HL-60 (cell line): ENCODE measurements at regions not wholly inside any gene's neighbourhood (a gene's known extent, or its start where the extent isn't known, plus 50 kb on each side); places are given as distances from the start of the nearest gene placed in this dataset.

Experiments
- DNase-seq, 2 experiments: peaks; one replicate each; pipeline ENCODE4 v3.0.0-alpha.2; 2010 to 2020; ENCODE audit warnings: low read depth in 1 of 2, low spot score in 1 of 2
- H3K27ac ChIP-seq: fragments of 250-450 bp; sonication (Bioruptor Pico); replicated peaks from 2 replicates; pipeline ENCODE4 v1.5.1; 2020; ENCODE audit warnings: mild to moderate bottlenecking, moderate library complexity
- H3K27me3 ChIP-seq: fragments of 250-450 bp; sonication (Bioruptor Pico); 2 replicates; pipeline ENCODE4 v1.5.1; 2021; ENCODE audit warnings: mild to moderate bottlenecking, moderate library complexity; ENCODE audit not compliant: insufficient read depth, poor library complexity, severe bottlenecking
- H3K4me3 ChIP-seq: replicated peaks from 2 replicates; pipeline ENCODE4 v1.5.1; 2011; ENCODE audit warnings: mild to moderate bottlenecking, control low read depth, low read length; ENCODE audit not compliant: insufficient read depth
- GABPA ChIP-seq: IDR thresholded peaks from 2 replicates; pipeline ENCODE4 v1.6.1; 2012; ENCODE audit warnings: low read depth
- POLR2AphosphoS5 ChIP-seq: IDR thresholded peaks from 2 replicates; pipeline ENCODE4 v1.6.1; 2012; ENCODE audit warnings: low read depth
- SPI1 ChIP-seq: IDR thresholded peaks from 2 replicates; pipeline ENCODE4 v1.6.1; 2012; ENCODE audit warnings: low read depth, mild to moderate bottlenecking, borderline replicate concordance
- TF ChIP-seq, protein P1 (sequence below): IDR thresholded peaks from one replicate; pipeline ENCODE4 v1.5.1; 2011; ENCODE audit warnings: low read length, control low read depth, inconsistent platforms; ENCODE audit not compliant: insufficient read depth
- TF ChIP-seq, protein P2 (sequence below): IDR thresholded peaks from 2 replicates; pipeline ENCODE4 v1.6.1; 2012; ENCODE audit warnings: low read depth; ENCODE audit not compliant: insufficient replicate concordance

DNA sequence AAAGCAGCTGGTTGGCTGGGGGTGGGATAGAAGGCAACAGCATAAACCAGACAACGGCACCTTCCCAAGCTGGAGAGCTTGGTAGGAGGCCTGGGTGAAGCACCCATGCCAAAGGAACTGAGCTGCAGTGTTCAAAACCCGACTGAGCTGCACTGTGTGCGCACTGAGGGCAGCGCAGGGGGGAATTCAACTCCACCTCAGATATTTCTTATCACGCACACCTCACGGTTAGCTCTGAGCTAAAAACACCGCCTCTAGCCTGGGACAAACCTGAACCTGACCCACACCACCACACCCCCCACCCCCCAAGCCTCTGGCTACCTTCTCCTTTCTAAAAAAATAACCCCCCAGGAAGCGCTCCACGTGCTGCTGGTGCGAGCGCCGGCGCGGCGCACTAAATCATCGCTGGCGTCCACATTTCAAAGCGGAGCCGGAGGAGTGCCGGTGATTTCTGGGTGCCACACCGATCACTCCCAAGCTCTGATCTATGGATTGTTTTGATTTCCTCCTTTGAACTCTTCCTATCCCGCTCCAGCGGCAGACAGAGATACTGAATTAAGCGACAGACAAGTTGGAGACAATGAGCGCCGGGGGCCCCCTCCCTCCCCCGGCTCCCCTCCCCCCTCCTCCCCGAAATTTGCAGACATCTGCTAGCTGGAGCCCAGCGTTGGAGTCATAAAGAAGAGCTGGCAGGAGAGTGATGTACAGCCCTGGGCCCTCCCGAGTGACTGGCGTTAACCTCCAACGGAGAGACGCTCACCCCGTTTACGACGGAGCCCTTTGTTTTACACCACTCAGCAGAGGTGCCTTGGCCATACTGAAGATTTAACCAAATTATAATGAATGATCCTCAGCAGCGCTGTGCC, 85.0 kb downstream of the NOG start:
- TF ChIP-seq, protein P1, sequence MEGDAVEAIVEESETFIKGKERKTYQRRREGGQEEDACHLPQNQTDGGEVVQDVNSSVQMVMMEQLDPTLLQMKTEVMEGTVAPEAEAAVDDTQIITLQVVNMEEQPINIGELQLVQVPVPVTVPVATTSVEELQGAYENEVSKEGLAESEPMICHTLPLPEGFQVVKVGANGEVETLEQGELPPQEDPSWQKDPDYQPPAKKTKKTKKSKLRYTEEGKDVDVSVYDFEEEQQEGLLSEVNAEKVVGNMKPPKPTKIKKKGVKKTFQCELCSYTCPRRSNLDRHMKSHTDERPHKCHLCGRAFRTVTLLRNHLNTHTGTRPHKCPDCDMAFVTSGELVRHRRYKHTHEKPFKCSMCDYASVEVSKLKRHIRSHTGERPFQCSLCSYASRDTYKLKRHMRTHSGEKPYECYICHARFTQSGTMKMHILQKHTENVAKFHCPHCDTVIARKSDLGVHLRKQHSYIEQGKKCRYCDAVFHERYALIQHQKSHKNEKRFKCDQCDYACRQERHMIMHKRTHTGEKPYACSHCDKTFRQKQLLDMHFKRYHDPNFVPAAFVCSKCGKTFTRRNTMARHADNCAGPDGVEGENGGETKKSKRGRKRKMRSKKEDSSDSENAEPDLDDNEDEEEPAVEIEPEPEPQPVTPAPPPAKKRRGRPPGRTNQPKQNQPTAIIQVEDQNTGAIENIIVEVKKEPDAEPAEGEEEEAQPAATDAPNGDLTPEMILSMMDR, result no peak
- TF ChIP-seq SPI1, result no peak
- TF ChIP-seq POLR2AphosphoS5, result no peak
- no peak for TF ChIP-seq GABPA
- TF ChIP-seq, protein P2, sequence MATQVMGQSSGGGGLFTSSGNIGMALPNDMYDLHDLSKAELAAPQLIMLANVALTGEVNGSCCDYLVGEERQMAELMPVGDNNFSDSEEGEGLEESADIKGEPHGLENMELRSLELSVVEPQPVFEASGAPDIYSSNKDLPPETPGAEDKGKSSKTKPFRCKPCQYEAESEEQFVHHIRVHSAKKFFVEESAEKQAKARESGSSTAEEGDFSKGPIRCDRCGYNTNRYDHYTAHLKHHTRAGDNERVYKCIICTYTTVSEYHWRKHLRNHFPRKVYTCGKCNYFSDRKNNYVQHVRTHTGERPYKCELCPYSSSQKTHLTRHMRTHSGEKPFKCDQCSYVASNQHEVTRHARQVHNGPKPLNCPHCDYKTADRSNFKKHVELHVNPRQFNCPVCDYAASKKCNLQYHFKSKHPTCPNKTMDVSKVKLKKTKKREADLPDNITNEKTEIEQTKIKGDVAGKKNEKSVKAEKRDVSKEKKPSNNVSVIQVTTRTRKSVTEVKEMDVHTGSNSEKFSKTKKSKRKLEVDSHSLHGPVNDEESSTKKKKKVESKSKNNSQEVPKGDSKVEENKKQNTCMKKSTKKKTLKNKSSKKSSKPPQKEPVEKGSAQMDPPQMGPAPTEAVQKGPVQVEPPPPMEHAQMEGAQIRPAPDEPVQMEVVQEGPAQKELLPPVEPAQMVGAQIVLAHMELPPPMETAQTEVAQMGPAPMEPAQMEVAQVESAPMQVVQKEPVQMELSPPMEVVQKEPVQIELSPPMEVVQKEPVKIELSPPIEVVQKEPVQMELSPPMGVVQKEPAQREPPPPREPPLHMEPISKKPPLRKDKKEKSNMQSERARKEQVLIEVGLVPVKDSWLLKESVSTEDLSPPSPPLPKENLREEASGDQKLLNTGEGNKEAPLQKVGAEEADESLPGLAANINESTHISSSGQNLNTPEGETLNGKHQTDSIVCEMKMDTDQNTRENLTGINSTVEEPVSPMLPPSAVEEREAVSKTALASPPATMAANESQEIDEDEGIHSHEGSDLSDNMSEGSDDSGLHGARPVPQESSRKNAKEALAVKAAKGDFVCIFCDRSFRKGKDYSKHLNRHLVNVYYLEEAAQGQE, result no peak

DNA sequence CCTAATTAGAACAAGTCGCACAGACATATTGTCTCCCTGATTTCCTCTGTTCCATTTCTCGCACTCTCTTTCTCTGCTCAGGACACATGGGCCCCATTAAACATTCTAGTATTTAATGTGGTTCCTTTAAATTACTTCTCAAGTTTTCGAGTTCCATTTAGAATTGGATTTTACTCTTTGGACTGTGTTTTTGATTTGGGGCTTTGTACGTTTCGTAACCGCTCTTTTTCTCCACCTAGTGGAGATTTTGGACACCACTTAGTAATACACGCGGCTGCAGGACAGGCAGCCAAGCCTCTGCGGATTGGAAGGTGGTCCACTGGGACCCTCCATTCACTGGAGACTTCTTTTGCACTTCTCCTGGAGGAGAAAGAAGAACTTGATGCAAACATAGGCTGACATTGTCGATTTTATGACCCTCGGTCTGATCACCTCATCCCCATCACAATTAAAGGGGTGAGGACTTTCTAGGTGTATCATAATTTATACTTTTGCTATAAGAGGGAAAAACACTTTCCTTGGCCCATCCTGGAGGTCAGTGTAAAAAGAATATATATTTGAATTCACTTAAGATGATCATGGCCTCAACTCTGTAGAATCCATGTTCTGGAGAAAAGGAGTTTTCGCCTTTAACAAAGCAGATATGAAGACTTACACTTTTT, 85.7 kb downstream of the NOG start:
- H3K27ac ChIP-seq, result no peak overlapping the region
- no peak overlapping the region for H3K4me3 ChIP-seq
- DNase-seq, result peak in 1 of 2 experiments; percentile 11
- peaks cover 53% of the 10 kb centered on the region for H3K27me3 ChIP-seq
- TF ChIP-seq, protein P2, result no peak
- TF ChIP-seq, protein P1, result peak; percentile 29

More for the DNA sequence above, 85.0 kb downstream of the NOG start:
- Histone ChIP-seq H3K4me3 (no peak overlapping the region), H3K27ac (no peak overlapping the region), H3K27me3 (peaks cover 53% of the 10 kb centered on the region)
- DNase-seq, result no peak

DNA sequence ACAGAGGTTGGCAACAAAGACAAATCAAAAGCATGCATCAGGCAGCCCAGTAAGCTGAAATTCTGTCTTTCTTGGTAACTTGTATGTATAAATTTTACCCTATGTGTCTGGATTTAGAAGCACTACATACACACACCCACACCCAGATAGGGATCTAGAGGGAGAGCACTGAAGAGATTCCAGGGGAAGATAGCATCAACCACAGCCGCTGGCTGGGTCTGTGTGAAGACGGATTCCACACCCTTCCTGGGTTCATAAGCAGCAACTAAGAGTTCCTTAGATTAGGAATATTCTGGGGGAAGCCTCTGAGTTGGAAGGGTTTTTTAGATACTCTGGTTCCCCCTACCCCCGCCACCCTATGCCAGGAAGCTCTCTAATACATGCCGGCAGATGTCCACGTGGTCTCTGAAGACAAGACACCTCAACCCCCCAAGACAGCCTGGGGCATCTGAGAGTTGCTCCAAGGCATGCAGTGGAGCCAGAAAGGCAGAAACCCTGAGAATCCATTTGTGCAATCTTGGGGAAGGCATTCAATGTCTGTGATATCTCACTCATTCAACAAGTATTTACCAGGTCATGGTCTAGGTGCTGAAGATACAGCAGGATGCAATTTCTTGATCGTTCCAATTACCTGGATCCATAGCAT, 86.4 kb downstream of the NOG start:
- TF ChIP-seq, protein P2, result no peak
- TF ChIP-seq POLR2AphosphoS5 (no peak), SPI1 (no peak), GABPA (no peak)
- TF ChIP-seq, protein P1, result no peak
- DNase-seq, result no peak
- peaks cover 53% of the 10 kb centered on the region for H3K27me3 ChIP-seq
- no peak overlapping the region for H3K27ac ChIP-seq
- H3K4me3 ChIP-seq, result no peak overlapping the region
